ENCODE measurements at regions not wholly inside any gene's neighbourhood (a gene's known extent, or its start where the extent isn't known, plus 50 kb on each side); places are given as distances from the start of the nearest gene placed in this dataset.

DNA sequence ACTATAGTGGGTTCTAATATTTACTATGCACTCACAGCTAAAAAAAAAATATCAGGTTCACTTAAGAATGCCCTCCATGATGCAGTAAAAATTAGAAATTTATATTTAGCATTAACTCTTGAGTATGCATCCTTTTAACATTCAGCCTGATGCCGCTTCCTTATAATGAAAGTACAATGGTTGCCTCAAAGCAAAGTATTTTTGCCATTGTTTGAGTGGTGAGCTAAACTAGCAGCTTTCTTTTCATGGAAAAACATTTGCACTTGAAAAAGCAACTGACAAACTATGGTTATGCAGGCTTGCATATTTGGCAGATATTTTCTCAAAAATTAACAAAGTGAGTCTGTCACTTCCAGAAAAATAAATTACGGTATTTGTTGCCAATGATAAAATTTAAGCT, 188.6 kb downstream of the SLC6A15 start:
- TF ChIP-seq YY1 (tag by site-specific recombination; IDR thresholded peaks at IDR 0.05) (no peak), ZFHX2 (tag by site-specific recombination; conservative IDR thresholded peaks at IDR 0.05) (no peak), ZNF664 (tag by site-specific recombination; IDR thresholded peaks at IDR 0.05) (no peak), ZNF501 (tag by site-specific recombination; IDR thresholded peaks at IDR 0.05) (no peak), SCRT1 (tag by site-specific recombination; IDR thresholded peaks at IDR 0.05; ENCODE audit: borderline replicate concordance) (no peak)
- TF ChIP-seq, protein P1, sequence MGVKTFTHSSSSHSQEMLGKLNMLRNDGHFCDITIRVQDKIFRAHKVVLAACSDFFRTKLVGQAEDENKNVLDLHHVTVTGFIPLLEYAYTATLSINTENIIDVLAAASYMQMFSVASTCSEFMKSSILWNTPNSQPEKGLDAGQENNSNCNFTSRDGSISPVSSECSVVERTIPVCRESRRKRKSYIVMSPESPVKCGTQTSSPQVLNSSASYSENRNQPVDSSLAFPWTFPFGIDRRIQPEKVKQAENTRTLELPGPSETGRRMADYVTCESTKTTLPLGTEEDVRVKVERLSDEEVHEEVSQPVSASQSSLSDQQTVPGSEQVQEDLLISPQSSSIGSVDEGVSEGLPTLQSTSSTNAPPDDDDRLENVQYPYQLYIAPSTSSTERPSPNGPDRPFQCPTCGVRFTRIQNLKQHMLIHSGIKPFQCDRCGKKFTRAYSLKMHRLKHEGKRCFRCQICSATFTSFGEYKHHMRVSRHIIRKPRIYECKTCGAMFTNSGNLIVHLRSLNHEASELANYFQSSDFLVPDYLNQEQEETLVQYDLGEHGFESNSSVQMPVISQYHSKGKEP (tag by site-specific recombination; IDR thresholded peaks at IDR 0.05) = no peak
- Histone ChIP-seq H3K4me3 (ENCODE audit: low read depth, low read length) (no peak overlapping the region), H3K4me1 (ENCODE audit: control insufficient read depth, insufficient read depth, low read length) (peaks cover 8% of the 10 kb centered on the region), H3K27ac (ENCODE audit: extremely low read depth, low read depth, low read length) (no peak overlapping the region), H3K9me3 (ENCODE audit: control insufficient read depth, insufficient read depth, low read depth, low read length) (no peaks in the 10 kb centered on the region), H3K36me3 (ENCODE audit: control insufficient read depth in 2 of 2, insufficient read depth in 1 of 2, low read length in 2 of 2) (no peaks in the 10 kb centered on the region)
- POLR2A ChIA-PET = no interaction called here
- CTCF ChIA-PET = interaction anchor here (0.6 kb wide), 2 partner anchors 214 to 1194 kb away, joined by 3 read pairs; no protein-coding TSS in a partner anchor

DNA sequence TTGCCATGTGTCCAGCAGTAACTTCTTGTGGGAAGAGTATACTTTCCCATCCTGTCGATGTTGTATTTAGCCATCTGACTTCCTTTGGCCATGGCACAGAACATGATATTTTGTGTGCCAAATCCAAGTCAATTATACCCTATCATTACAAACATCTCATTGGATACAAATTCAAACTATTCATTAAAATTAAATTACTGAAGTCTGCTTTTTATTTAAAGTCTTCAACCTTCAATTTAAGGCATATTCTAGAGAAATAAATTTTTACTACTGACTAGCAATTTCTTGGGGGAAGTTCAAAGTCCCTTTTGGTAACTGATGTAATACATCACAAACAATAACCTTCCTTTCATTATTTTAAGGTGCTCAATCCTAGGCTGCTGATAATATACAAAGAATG, 192.6 kb downstream of the SLC6A15 start:
- ChIA-PET CTCF (no interaction called here), POLR2A (no interaction called here)

More for the DNA sequence above, 192.6 kb downstream of the SLC6A15 start:
- Histone ChIP-seq H3K9me3 (ENCODE audit: control insufficient read depth, insufficient read depth, low read depth, low read length) (no peaks in the 10 kb centered on the region), H3K4me1 (ENCODE audit: control insufficient read depth, insufficient read depth, low read length) (no peaks in the 10 kb centered on the region), H3K27ac (ENCODE audit: extremely low read depth, low read depth, low read length) (no peak overlapping the region), H3K4me3 (ENCODE audit: low read depth, low read length) (no peak overlapping the region), H3K36me3 (ENCODE audit: control insufficient read depth in 2 of 2, insufficient read depth in 1 of 2, low read length in 2 of 2) (no peaks in the 10 kb centered on the region)
- TF ChIP-seq, protein P2, sequence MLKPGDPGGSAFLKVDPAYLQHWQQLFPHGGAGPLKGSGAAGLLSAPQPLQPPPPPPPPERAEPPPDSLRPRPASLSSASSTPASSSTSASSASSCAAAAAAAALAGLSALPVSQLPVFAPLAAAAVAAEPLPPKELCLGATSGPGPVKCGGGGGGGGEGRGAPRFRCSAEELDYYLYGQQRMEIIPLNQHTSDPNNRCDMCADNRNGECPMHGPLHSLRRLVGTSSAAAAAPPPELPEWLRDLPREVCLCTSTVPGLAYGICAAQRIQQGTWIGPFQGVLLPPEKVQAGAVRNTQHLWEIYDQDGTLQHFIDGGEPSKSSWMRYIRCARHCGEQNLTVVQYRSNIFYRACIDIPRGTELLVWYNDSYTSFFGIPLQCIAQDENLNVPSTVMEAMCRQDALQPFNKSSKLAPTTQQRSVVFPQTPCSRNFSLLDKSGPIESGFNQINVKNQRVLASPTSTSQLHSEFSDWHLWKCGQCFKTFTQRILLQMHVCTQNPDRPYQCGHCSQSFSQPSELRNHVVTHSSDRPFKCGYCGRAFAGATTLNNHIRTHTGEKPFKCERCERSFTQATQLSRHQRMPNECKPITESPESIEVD (tag by site-specific recombination; IDR thresholded peaks at IDR 0.05) = no peak
- no peak for TF ChIP-seq ZNF2 (tag by site-specific recombination; IDR thresholded peaks at IDR 0.05)
- TF ChIP-seq, protein P3, sequence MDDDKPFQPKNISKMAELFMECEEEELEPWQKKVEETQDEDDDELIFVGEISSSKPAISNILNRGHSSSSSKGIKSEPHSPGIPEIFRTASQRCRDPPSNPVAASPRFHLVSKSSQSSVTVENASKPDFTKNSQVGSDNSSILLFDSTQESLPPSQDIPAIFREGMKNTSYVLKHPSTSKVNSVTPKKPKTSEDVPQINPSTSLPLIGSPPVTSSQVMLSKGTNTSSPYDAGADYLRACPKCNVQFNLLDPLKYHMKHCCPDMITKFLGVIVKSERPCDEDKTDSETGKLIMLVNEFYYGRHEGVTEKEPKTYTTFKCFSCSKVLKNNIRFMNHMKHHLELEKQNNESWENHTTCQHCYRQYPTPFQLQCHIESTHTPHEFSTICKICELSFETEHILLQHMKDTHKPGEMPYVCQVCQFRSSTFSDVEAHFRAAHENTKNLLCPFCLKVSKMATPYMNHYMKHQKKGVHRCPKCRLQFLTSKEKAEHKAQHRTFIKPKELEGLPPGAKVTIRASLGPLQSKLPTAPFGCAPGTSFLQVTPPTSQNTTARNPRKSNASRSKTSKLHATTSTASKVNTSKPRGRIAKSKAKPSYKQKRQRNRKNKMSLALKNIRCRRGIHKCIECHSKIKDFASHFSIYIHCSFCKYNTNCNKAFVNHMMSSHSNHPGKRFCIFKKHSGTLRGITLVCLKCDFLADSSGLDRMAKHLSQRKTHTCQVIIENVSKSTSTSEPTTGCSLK (tag by site-specific recombination; IDR thresholded peaks at IDR 0.05) = no peak
- TF ChIP-seq ZBTB1 (tag by site-specific recombination; IDR thresholded peaks at IDR 0.05) = no peak
- TF ChIP-seq, protein P4, sequence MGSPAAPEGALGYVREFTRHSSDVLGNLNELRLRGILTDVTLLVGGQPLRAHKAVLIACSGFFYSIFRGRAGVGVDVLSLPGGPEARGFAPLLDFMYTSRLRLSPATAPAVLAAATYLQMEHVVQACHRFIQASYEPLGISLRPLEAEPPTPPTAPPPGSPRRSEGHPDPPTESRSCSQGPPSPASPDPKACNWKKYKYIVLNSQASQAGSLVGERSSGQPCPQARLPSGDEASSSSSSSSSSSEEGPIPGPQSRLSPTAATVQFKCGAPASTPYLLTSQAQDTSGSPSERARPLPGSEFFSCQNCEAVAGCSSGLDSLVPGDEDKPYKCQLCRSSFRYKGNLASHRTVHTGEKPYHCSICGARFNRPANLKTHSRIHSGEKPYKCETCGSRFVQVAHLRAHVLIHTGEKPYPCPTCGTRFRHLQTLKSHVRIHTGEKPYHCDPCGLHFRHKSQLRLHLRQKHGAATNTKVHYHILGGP (tag by site-specific recombination; IDR thresholded peaks at IDR 0.05) = no peak
- TF ChIP-seq, protein P5, sequence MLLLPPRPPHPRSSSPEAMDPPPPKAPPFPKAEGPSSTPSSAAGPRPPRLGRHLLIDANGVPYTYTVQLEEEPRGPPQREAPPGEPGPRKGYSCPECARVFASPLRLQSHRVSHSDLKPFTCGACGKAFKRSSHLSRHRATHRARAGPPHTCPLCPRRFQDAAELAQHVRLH (tag by site-specific recombination; IDR thresholded peaks at IDR 0.05) = no peak
- no peak for TF ChIP-seq ZNF548 (tag by site-specific recombination; IDR thresholded peaks at IDR 0.05)
- TF ChIP-seq ZNF549 (tag by site-specific recombination; IDR thresholded peaks at IDR 0.05) = no peak
- no peak for TF ChIP-seq ZNF423 (tag by site-specific recombination; IDR thresholded peaks at IDR 0.05)
- TF ChIP-seq ZFP3 (tag by site-specific recombination; IDR thresholded peaks at IDR 0.05; ENCODE audit: low read depth) = no peak
- TF ChIP-seq, protein P6, sequence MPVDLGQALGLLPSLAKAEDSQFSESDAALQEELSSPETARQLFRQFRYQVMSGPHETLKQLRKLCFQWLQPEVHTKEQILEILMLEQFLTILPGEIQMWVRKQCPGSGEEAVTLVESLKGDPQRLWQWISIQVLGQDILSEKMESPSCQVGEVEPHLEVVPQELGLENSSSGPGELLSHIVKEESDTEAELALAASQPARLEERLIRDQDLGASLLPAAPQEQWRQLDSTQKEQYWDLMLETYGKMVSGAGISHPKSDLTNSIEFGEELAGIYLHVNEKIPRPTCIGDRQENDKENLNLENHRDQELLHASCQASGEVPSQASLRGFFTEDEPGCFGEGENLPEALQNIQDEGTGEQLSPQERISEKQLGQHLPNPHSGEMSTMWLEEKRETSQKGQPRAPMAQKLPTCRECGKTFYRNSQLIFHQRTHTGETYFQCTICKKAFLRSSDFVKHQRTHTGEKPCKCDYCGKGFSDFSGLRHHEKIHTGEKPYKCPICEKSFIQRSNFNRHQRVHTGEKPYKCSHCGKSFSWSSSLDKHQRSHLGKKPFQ (tag by site-specific recombination; IDR thresholded peaks at IDR 0.05) = no peak
- no peak for TF ChIP-seq GLIS1 (tag by site-specific recombination; IDR thresholded peaks at IDR 0.05)
